Osteocyte (in vitro differentiated cells): ENCODE measurements at regions not wholly inside any gene's neighbourhood (a gene's known extent, or its start where the extent isn't known, plus 50 kb on each side); places are given as distances from the start of the nearest gene placed in this dataset.

Source experiments
- DNase-seq: peaks from one replicate; pipeline ENCODE4 v3.0.0; 2021; ENCODE audit warnings: mixed read lengths; ENCODE audit not compliant: unreplicated experiment; ENCODE audit errors: extremely low spot score
- H3K27ac Mint-ChIP-seq: one replicate; pipeline ENCODE4 v1.8.0; 2021; ENCODE audit warnings: mild to moderate bottlenecking, mixed read lengths; ENCODE audit not compliant: unreplicated experiment
- H3K27me3 Mint-ChIP-seq: one replicate; pipeline ENCODE4 v1.8.0; 2021; ENCODE audit warnings: mixed read lengths; ENCODE audit not compliant: unreplicated experiment
- H3K36me3 Mint-ChIP-seq: one replicate; pipeline ENCODE4 v1.8.0; 2021; ENCODE audit warnings: mixed read lengths; ENCODE audit not compliant: unreplicated experiment
- H3K4me1 Mint-ChIP-seq: one replicate; pipeline ENCODE4 v1.8.0; 2021; ENCODE audit warnings: mixed read lengths; ENCODE audit not compliant: unreplicated experiment
- H3K4me3 Mint-ChIP-seq: one replicate; pipeline ENCODE4 v1.8.0; 2021; ENCODE audit warnings: mild to moderate bottlenecking, moderate library complexity, mixed read lengths; ENCODE audit not compliant: unreplicated experiment
- H3K9me3 Mint-ChIP-seq: one replicate; pipeline ENCODE4 v1.8.0; 2021; ENCODE audit warnings: mixed read lengths; ENCODE audit not compliant: unreplicated experiment
- TF ChIP-seq, protein P1 (sequence below): fragments of 200-600 bp; sonication (generic); IDR thresholded peaks from 2 replicates; pipeline ENCODE4 v1.5.0; 2021; ENCODE audit warnings: antibody characterized with exemption, mild to moderate bottlenecking, moderate library complexity

DNA sequence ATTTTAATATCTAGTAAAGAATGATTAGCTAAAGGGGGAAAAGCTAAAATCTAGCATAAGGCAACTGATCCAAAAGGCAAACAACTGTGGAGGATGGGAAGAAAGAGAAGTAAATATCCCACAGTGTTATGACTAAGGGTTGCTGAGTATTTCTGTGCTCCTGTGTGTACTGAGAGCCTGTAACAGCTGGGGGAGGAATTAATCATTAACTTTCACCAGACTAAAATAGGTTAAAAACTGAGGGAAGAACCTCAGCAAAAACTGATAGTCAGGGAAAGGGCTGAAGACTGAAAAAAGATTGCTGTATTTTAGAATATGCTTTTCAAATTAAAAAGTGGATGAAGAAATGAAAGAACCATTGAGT is 365.9 kb downstream of the CXXC4 start:
- no peak for DNase-seq
- H3K36me3 Mint-ChIP-seq = no peaks in the 10 kb centered on the region
- peaks cover 4% of the 10 kb centered on the region for H3K9me3 Mint-ChIP-seq
- TF ChIP-seq, protein P1, sequence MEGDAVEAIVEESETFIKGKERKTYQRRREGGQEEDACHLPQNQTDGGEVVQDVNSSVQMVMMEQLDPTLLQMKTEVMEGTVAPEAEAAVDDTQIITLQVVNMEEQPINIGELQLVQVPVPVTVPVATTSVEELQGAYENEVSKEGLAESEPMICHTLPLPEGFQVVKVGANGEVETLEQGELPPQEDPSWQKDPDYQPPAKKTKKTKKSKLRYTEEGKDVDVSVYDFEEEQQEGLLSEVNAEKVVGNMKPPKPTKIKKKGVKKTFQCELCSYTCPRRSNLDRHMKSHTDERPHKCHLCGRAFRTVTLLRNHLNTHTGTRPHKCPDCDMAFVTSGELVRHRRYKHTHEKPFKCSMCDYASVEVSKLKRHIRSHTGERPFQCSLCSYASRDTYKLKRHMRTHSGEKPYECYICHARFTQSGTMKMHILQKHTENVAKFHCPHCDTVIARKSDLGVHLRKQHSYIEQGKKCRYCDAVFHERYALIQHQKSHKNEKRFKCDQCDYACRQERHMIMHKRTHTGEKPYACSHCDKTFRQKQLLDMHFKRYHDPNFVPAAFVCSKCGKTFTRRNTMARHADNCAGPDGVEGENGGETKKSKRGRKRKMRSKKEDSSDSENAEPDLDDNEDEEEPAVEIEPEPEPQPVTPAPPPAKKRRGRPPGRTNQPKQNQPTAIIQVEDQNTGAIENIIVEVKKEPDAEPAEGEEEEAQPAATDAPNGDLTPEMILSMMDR = no peak
- no peaks in the 10 kb centered on the region for H3K27me3 Mint-ChIP-seq
- H3K27ac Mint-ChIP-seq = no peak overlapping the region
- H3K4me3 Mint-ChIP-seq = no peak overlapping the region
- no peaks in the 10 kb centered on the region for H3K4me1 Mint-ChIP-seq

DNA sequence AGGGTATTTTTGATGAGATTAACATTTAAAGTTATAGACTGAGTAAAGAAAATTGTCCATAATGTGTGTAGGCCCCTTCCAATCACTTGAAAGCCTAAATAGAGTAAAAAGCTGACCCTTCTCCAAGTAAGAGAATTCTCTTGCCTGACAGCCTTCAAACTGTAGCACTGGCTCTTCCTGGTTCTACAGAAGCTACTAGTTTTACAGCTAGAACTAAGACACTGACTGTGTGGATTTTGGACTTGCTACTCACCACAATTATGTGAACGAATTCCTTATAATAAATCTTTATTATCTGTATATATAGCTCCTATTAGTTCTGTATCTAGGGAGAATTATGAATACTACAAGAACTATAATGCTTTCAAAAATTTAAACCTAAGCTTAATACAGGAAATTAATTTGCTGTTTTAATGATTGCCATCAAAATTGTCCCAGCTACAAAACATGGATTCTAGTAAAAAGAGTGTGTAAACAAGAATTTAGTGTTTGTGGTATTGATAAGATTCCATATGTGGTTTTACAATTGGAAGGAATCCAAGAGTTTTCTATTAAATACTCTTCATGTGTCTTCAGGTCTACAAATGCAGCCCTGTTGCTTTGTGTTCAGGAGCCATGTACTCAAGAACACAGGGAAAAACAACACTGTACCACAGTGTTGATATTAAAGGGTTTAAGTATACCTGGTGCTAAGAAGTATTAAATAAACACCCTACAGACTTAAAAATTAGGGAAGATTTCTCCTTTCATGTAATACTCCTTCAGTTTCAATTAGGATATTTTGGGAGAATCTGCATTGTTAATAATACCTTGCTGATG is 366.5 kb downstream of the CXXC4 start:
- no peak overlapping the region for H3K4me3 Mint-ChIP-seq
- H3K27ac Mint-ChIP-seq = no peak overlapping the region
- no peaks in the 10 kb centered on the region for H3K36me3 Mint-ChIP-seq

DNA sequence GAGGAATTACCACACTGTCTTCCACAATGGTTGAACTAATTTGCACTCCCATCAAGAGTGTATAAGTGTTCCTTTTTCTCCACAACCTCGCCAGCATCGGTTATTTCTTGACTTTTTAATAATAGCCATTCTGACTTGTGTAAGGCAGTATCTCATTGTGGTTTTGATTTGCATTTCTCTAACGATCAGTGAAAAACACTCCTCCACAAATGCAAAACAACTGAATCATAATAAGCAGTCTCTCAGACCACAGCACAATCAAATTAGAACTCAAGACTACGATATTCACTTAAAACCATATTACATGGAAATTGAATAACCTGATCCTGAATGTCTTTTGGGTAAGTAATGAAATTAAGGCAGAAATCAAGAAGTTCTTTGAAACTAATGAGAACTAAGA is 371.7 kb downstream of the CXXC4 start:
- H3K9me3 Mint-ChIP-seq = peaks cover 8% of the 10 kb centered on the region
- H3K27ac Mint-ChIP-seq = no peak overlapping the region
- no peaks in the 10 kb centered on the region for H3K36me3 Mint-ChIP-seq
- no peak for DNase-seq
- no peak overlapping the region for H3K4me3 Mint-ChIP-seq
- H3K4me1 Mint-ChIP-seq = no peaks in the 10 kb centered on the region
- H3K27me3 Mint-ChIP-seq = no peaks in the 10 kb centered on the region
- TF ChIP-seq, protein P1 = no peak

More for the DNA sequence above, 366.5 kb downstream of the CXXC4 start:
- DNase-seq = no peak
- H3K9me3 Mint-ChIP-seq = peaks cover 1% of the 10 kb centered on the region
- H3K4me1 Mint-ChIP-seq = no peaks in the 10 kb centered on the region
- TF ChIP-seq, protein P1 = no peak
- no peaks in the 10 kb centered on the region for H3K27me3 Mint-ChIP-seq

DNA sequence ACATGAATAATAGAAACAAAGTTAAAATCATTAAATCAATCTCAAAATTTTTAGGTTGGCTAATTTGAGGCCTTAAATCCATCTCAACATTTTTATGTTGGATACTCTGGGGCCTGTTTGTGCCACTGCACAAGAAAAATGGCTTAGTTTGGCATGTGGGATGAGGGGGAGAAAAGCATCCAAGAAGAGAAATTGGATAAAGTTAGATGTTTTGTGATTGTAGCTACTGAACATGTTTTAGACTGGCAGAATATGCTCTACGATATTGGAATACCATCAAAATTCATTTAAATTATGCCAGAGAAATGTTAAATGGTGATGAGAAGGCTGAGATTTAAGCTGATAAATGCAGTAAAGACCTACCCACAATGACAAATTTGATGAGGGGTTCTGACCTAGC is 376.9 kb downstream of the CXXC4 start:
- TF ChIP-seq, protein P1 = no peak
- Mint-ChIP-seq H3K36me3 (no peaks in the 10 kb centered on the region), H3K4me3 (no peak overlapping the region), H3K4me1 (no peaks in the 10 kb centered on the region), H3K9me3 (peaks cover 11% of the 10 kb centered on the region), H3K27ac (no peak overlapping the region), H3K27me3 (no peaks in the 10 kb centered on the region)
- no peak for DNase-seq

DNA sequence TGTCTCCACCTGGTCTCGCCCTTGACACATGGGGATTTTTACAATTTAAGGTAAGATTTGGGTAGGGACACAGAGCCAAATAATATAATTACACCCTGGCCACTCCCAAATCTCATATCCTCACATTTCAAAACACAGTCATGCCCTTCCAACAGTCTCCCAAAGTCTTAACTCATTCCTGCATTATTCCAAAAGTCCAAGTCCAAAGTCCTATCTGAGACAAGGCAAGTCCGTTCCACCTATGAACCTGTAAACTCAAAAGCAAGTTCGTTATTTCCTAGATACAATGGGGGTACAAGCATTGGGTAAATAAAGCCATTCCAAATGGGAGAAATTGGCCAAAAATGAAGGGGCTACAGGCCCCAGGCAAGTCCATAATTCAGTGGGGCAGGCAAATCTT is 380.8 kb downstream of the CXXC4 start:
- no peak overlapping the region for H3K27ac Mint-ChIP-seq
- no peak for DNase-seq
- peaks cover 22% of the 10 kb centered on the region for H3K9me3 Mint-ChIP-seq
- no peaks in the 10 kb centered on the region for H3K27me3 Mint-ChIP-seq
- TF ChIP-seq, protein P1 = no peak
- H3K4me3 Mint-ChIP-seq = no peak overlapping the region
- H3K36me3 Mint-ChIP-seq = no peaks in the 10 kb centered on the region
- no peaks in the 10 kb centered on the region for H3K4me1 Mint-ChIP-seq
